PC-9 (cell line): ENCODE measurements at regions not wholly inside any gene's neighbourhood (a gene's known extent, or its start where the extent isn't known, plus 50 kb on each side); places are given as distances from the start of the nearest gene placed in this dataset.

Source experiments
- CTCF ChIP-seq: fragments of 200-600 bp; sonication (generic); conservative IDR thresholded peaks from 2 replicates; pipeline ENCODE4 v1.6.1; 2017; ENCODE audit warnings: mixed run types, antibody characterized with exemption, mild to moderate bottlenecking, moderate library complexity
- EZH2 ChIP-seq: fragments of 200-600 bp; sonication (generic); IDR thresholded peaks from 2 replicates; pipeline ENCODE4 v1.8.0; 2017; ENCODE audit warnings: antibody characterized with exemption, low read depth

- TF ChIP-seq CTCF (no peak), EZH2 (no peak)
Observed at GRCh38 chr2:156706576-156706975, 270.4 kb downstream of the GPD2 start.
